Panc1 (cell line): ENCODE measurements at regions not wholly inside any gene's neighbourhood (a gene's known extent, or its start where the extent isn't known, plus 50 kb on each side); places are given as distances from the start of the nearest gene placed in this dataset.

ENCODE experiments used
- ATAC-seq: fragments of 200-7000 bp; cut with Tn5 transposase; 2 replicates; pipeline ENCODE4 v1.9.1; 2020; ENCODE audit warnings: mild to moderate bottlenecking, moderate library complexity
- BruUV-seq: library from RNA; stranded (reverse); fragments of 400-500 nt; replicated peaks from 2 replicates; lab custom pipeline; 2021; lab: Mats Ljungman, UMichigan
- CTCF ChIA-PET: fragments of 300-600 bp; sonication (Branson Sonifier 250); formaldehyde crosslinking; loops from one replicate; lab custom pipeline; 2022; ENCODE audit warnings: antibody characterized with exemption; lab: Charles Lee
- POLR2A ChIA-PET: fragments of 300-600 bp; sonication (Branson Sonifier 250); formaldehyde crosslinking; loops from one replicate; lab custom pipeline; 2022; ENCODE audit warnings: antibody characterized with exemption; lab: Charles Lee
- DNase-seq: peaks from one replicate; pipeline ENCODE4 v3.0.0-alpha.2; 2010; ENCODE audit warnings: low read depth, low spot score
- H3K27ac ChIP-seq: 2 replicates; pipeline ENCODE4 v1.5.1; 2011; ENCODE audit warnings: mild to moderate bottlenecking, low read length, inconsistent platforms
- H3K27me3 ChIP-seq: fragments of 200-500 bp; sonication (Bioruptor generic); 2 replicates; pipeline ENCODE4 v1.6.0; 2014; ENCODE audit warnings: low read length, inconsistent platforms; ENCODE audit not compliant: control insufficient read depth, insufficient read depth
- H3K36me3 ChIP-seq: fragments of 200-500 bp; sonication (Bioruptor generic); 2 replicates; pipeline ENCODE4 v1.5.1; 2014; ENCODE audit warnings: inconsistent platforms, mild to moderate bottlenecking, low read length, moderate library complexity; ENCODE audit not compliant: control insufficient read depth, insufficient read depth
- H3K4me1 ChIP-seq: 2 replicates; pipeline ENCODE4 v1.5.1; 2011; ENCODE audit warnings: inconsistent platforms, mild to moderate bottlenecking, low read length, moderate library complexity; ENCODE audit not compliant: control insufficient read depth, insufficient read depth
- H3K4me3 ChIP-seq, 2 experiments: 2 replicates each; pipeline ENCODE4 v1.5.1; 2011 to 2012; ENCODE audit warnings: low read depth in 2 of 2, low read length in 2 of 2, mild to moderate bottlenecking in 2 of 2, inconsistent platforms in 1 of 2, moderate library complexity in 1 of 2
- H3K9me3 ChIP-seq: fragments of 200-500 bp; sonication (Bioruptor generic); 2 replicates; pipeline ENCODE4 v1.5.1; 2014; ENCODE audit warnings: low read depth, mild to moderate bottlenecking, inconsistent platforms, low read length, moderate library complexity; ENCODE audit not compliant: control insufficient read depth, insufficient read depth
- CTCF ChIP-seq: fragments of 450-650 bp; IDR thresholded peaks from 2 replicates; pipeline ENCODE4 v1.5.1; 2017; ENCODE audit warnings: mild to moderate bottlenecking
- POLR2AphosphoS5 ChIP-seq: IDR thresholded peaks from 2 replicates; pipeline ENCODE4 v1.6.1; 2012; ENCODE audit warnings: mild to moderate bottlenecking, low read depth, low read length, moderate library complexity
- REST ChIP-seq, 2 experiments: IDR thresholded peaks; 2 replicates each; pipeline ENCODE4 v1.6.1; 2011 to 2012; ENCODE audit warnings: low read depth in 2 of 2, control low read depth in 1 of 2, low read length in 1 of 2, mild to moderate bottlenecking in 1 of 2, moderate library complexity in 1 of 2; ENCODE audit not compliant: insufficient read depth in 1 of 2
- SIN3A ChIP-seq: IDR thresholded peaks from 2 replicates; pipeline ENCODE4 v1.6.1; 2012; ENCODE audit warnings: low read depth, mild to moderate bottlenecking, low read length, moderate library complexity, borderline replicate concordance; ENCODE audit not compliant: insufficient read depth
- TCF7L2 ChIP-seq: IDR thresholded peaks from 2 replicates; pipeline ENCODE4 v1.6.1; 2011; ENCODE audit warnings: mild to moderate bottlenecking, low read depth, low read length, inconsistent platforms
- in situ Hi-C: cut with HindIII; loops from 2 replicates; pipeline ENCODE4 v1.10.0; 2016; ENCODE audit warnings: low sequenced_read_pairs, low pct_unique_long_range_greater_than_20kb
- intact Hi-C: fragments of 100-400 bp; cut with micrococcal nuclease; formaldehyde crosslinking; loops from one replicate; pipeline ENCODE4 v1.10.0; 2022; ENCODE audit not compliant: unreplicated experiment

DNA sequence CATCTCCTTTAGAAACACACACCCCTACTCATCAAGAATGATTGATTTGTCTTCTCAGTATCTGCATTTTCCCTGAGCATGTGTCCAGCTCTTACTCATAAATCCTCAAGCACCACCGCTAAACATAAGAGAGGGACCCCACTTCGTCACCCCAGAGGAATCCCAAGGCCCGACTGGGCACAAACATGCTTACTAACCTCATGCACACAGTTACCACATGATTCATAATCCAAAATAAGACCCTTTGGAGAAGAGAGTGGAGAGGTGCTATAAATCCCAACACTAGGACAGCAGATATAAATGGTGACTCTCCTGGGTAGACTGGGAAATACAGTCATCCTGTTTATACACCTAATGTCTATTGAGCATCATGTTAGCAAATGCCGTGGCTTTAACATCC is 843.2 kb upstream of the ID2 start:
- H3K4me1 ChIP-seq = no peaks in the 10 kb centered on the region
- in situ Hi-C loops (no loop called here), intact Hi-C loops (no loop called here)
- no peak for DNase-seq
- no peak overlapping the region for H3K4me3 ChIP-seq
- no peaks in the 10 kb centered on the region for H3K27me3 ChIP-seq
- POLR2A ChIA-PET = no interaction called here
- no peak overlapping the region for H3K27ac ChIP-seq
- TF ChIP-seq REST (IDR thresholded peaks at IDR 0.05; ENCODE audit: insufficient read depth in 1 of 2, low read depth in 2 of 2, low read length in 1 of 2) (no peak), POLR2AphosphoS5 (no peak), CTCF (no peak), SIN3A (no peak), TCF7L2 (no peak)
- no peaks in the 10 kb centered on the region for H3K9me3 ChIP-seq
- no TSS peak for BruUV-seq
- H3K36me3 ChIP-seq = no peaks in the 10 kb centered on the region
- CTCF ChIA-PET = no interaction called here
- ATAC-seq = no peak

GRCh38 chr2:7840651-7841380 is 841.0 kb upstream of the ID2 start:
- BruUV-seq = no TSS peak
- ATAC-seq (no peak), DNase-seq (no peak)
- TF ChIP-seq TCF7L2 (no peak), POLR2AphosphoS5 (no peak), CTCF (no peak), REST (IDR thresholded peaks at IDR 0.05; ENCODE audit: insufficient read depth in 1 of 2, low read depth in 2 of 2, low read length in 1 of 2) (no peak), SIN3A (no peak)
- intact Hi-C loops (no loop called here), in situ Hi-C loops (no loop called here)
- Histone ChIP-seq H3K27me3 (no peaks in the 10 kb centered on the region), H3K36me3 (no peaks in the 10 kb centered on the region), H3K9me3 (no peaks in the 10 kb centered on the region), H3K27ac (no peak overlapping the region), H3K4me1 (no peaks in the 10 kb centered on the region), H3K4me3 (no peak overlapping the region)
- ChIA-PET POLR2A (no interaction called here), CTCF (no interaction called here)
